Suprapubic skin (tissue), 4 donors: ENCODE measurements at regions not wholly inside any gene's neighbourhood (a gene's known extent, or its start where the extent isn't known, plus 50 kb on each side); places are given as distances from the start of the nearest gene placed in this dataset.

Experiments used
- DNase-seq, 2 donors: peaks; one replicate each; pipeline ENCODE4 v3.0.0-alpha.2; 2019; ENCODE audit warnings: low spot score in 2 of 2
- H3K27ac ChIP-seq: fragments of 200-600 bp; sonication (generic); one replicate; pipeline ENCODE4 v1.5.1; 2019
- H3K27me3 ChIP-seq: fragments of 200-600 bp; sonication (generic); one replicate; pipeline ENCODE4 v1.5.1; 2019
- H3K36me3 ChIP-seq: fragments of 200-600 bp; sonication (generic); one replicate; pipeline ENCODE4 v1.5.1; 2019
- H3K4me1 ChIP-seq: fragments of 200-600 bp; sonication (generic); one replicate; pipeline ENCODE4 v1.5.1; 2019
- H3K4me3 ChIP-seq: fragments of 200-600 bp; sonication (generic); one replicate; pipeline ENCODE4 v1.5.1; 2019; ENCODE audit warnings: mild to moderate bottlenecking
- H3K9me3 ChIP-seq: fragments of 200-600 bp; sonication (generic); one replicate; pipeline ENCODE4 v1.5.1; 2019
- EP300 ChIP-seq: sonication (generic); formaldehyde crosslinking; IDR thresholded peaks from one replicate; pipeline ENCODE4 v1.6.1; 2017; ENCODE audit warnings: antibody characterized with exemption
- POLR2A ChIP-seq, 2 donors: fragments of 450-650 bp; IDR thresholded peaks; one replicate each; pipeline ENCODE4 v1.6.1; 2017; ENCODE audit warnings: antibody characterized with exemption in 2 of 2, mild to moderate bottlenecking in 2 of 2, moderate library complexity in 2 of 2
- POLR2AphosphoS5 ChIP-seq, 3 donors: sonication (generic); formaldehyde crosslinking; IDR thresholded peaks; one replicate each; pipeline ENCODE4 v1.6.1; 2017; ENCODE audit warnings: antibody characterized with exemption in 3 of 3
- WGBS: methylation state at CpG from one replicate; pipeline ENCODE4 v1.1.5; 2018; 5-methylcytosine and 5-hydroxymethylcytosine counted together
- TF ChIP-seq, protein P1 (sequence below), 2 donors: fragments of 200-600 bp in 1 of 2; fragments of 450-650 bp in 1 of 2; sonication (generic) in 1 of 2; IDR thresholded peaks; one replicate each; pipeline ENCODE4 v1.5.1; 2016 to 2019; ENCODE audit warnings: antibody characterized with exemption in 2 of 2, mild to moderate bottlenecking in 1 of 2, moderate library complexity in 1 of 2

DNA sequence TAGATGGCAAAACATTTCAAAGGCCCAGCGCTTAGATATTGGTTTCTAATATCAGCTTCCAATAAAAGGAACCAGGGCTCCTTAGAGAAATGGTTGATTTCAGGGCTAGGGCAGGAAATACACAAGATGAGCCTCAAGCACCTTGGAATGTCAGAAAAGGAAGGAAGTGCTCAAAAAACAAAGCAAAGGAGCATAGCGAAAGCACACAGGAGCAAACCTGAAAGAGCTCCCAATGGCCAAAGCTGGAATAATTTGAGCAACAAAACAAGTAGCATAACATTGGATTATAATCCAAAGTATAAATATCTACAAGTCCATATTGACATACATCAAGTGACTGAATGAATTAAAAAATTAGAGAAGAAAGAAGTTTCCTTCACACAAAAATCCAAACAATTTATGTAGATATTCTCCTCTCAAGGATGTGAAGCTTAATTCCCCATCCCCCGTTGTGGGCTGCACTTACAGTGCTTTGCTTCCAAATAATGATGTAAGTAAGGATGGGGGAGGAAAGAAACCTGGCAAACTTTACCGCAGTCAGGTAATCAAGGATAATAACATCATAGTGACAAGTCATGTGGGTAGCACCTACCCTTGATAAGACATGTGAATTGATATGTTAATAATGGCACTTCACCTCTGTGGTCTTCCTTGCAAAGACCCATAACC, 132.9 kb upstream of the DST start:
- 81% methylated on average over 4 of the region's 4 CpGs for WGBS

GRCh38 chr6:56772737-56773184, 130.1 kb upstream of the DST start:
- no peaks in the 10 kb centered on the region for H3K4me1 ChIP-seq
- no peaks in the 10 kb centered on the region for H3K27me3 ChIP-seq
- 64% methylated on average over 1 of the region's 1 CpG for WGBS
- TF ChIP-seq, protein P1, sequence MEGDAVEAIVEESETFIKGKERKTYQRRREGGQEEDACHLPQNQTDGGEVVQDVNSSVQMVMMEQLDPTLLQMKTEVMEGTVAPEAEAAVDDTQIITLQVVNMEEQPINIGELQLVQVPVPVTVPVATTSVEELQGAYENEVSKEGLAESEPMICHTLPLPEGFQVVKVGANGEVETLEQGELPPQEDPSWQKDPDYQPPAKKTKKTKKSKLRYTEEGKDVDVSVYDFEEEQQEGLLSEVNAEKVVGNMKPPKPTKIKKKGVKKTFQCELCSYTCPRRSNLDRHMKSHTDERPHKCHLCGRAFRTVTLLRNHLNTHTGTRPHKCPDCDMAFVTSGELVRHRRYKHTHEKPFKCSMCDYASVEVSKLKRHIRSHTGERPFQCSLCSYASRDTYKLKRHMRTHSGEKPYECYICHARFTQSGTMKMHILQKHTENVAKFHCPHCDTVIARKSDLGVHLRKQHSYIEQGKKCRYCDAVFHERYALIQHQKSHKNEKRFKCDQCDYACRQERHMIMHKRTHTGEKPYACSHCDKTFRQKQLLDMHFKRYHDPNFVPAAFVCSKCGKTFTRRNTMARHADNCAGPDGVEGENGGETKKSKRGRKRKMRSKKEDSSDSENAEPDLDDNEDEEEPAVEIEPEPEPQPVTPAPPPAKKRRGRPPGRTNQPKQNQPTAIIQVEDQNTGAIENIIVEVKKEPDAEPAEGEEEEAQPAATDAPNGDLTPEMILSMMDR (IDR thresholded peaks at IDR 0.05), result no peak
- no peak for TF ChIP-seq POLR2AphosphoS5 (IDR thresholded peaks at IDR 0.05)
- no peak for TF ChIP-seq POLR2A (IDR thresholded peaks at IDR 0.05)
- no peak for TF ChIP-seq EP300
- DNase-seq, result no peak
- no peak overlapping the region for H3K4me3 ChIP-seq
- H3K9me3 ChIP-seq, result no peaks in the 10 kb centered on the region
- H3K36me3 ChIP-seq, result no peaks in the 10 kb centered on the region
- H3K27ac ChIP-seq, result peak overlapping the region; percentile 28

More for the DNA sequence above, 132.9 kb upstream of the DST start:
- Histone ChIP-seq H3K27ac (no peak overlapping the region), H3K4me1 (no peaks in the 10 kb centered on the region), H3K9me3 (no peaks in the 10 kb centered on the region), H3K27me3 (no peaks in the 10 kb centered on the region), H3K36me3 (no peaks in the 10 kb centered on the region), H3K4me3 (no peak overlapping the region)
- TF ChIP-seq POLR2A (IDR thresholded peaks at IDR 0.05) (no peak), POLR2AphosphoS5 (IDR thresholded peaks at IDR 0.05) (no peak), EP300 (no peak)
- TF ChIP-seq, protein P1 (IDR thresholded peaks at IDR 0.05), result no peak
- no peak for DNase-seq

DNA sequence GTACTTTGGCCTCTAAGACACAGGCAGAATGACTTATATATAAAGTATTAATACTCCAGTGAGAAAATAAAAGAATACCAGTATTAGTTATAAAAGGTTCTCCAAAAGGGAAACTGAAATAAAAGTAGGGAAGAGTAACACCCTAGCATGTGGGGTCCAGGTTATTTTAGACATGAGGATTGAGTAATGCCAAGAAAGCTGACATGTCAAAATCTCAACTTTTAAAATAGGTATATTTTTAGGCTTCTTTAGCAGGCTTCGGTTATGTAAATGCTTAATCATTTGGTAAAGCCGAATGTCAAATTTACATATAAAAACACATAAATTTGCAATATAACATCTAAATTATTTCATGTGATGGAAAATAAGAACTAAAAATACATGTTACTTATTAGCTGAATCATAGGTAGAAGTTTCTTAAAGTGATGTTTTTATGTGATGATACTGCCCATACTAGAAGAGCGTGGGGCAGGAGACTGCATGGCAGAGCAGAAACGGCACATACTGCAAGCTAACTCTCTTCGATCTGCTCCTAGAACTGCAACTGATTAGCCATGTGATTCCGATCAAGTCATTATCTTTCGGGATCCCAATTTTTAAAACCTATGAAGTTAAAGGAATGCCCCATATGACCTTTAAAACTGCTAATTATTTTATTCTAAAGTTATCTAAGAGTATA, 129.4 kb upstream of the DST start:
- TF ChIP-seq POLR2AphosphoS5 (IDR thresholded peaks at IDR 0.05) (no peak), POLR2A (IDR thresholded peaks at IDR 0.05) (no peak), EP300 (no peak)
- TF ChIP-seq, protein P1 (IDR thresholded peaks at IDR 0.05), result no peak
- no peaks in the 10 kb centered on the region for H3K4me1 ChIP-seq
- H3K9me3 ChIP-seq, result no peaks in the 10 kb centered on the region
- H3K27ac ChIP-seq, result no peak overlapping the region
- DNase-seq, result no peak
- no peaks in the 10 kb centered on the region for H3K27me3 ChIP-seq
- no peak overlapping the region for H3K4me3 ChIP-seq
- H3K36me3 ChIP-seq, result no peaks in the 10 kb centered on the region
- 79% methylated on average over 7 of the region's 7 CpGs for WGBS

GRCh38 chr6:56771189-56771588, 128.5 kb upstream of the DST start:
- H3K36me3 ChIP-seq, result no peaks in the 10 kb centered on the region
- H3K27me3 ChIP-seq, result no peaks in the 10 kb centered on the region
- DNase-seq, result no peak
- TF ChIP-seq POLR2A (IDR thresholded peaks at IDR 0.05) (no peak), EP300 (no peak), POLR2AphosphoS5 (IDR thresholded peaks at IDR 0.05) (no peak)
- TF ChIP-seq, protein P1 (IDR thresholded peaks at IDR 0.05), result no peak
- no peaks in the 10 kb centered on the region for H3K4me1 ChIP-seq
- no peak overlapping the region for H3K4me3 ChIP-seq
- H3K27ac ChIP-seq, result no peak overlapping the region
- no peaks in the 10 kb centered on the region for H3K9me3 ChIP-seq

- H3K4me3 ChIP-seq, result no peak overlapping the region
- no peak overlapping the region for H3K27ac ChIP-seq
- DNase-seq, result no peak
- no peaks in the 10 kb centered on the region for H3K36me3 ChIP-seq
- H3K4me1 ChIP-seq, result peaks cover 6% of the 10 kb centered on the region
- 74% methylated on average over 2 of the region's 2 CpGs for WGBS
- TF ChIP-seq, protein P1 (IDR thresholded peaks at IDR 0.05), result no peak
- no peak for TF ChIP-seq POLR2AphosphoS5 (IDR thresholded peaks at IDR 0.05)
- no peak for TF ChIP-seq POLR2A (IDR thresholded peaks at IDR 0.05)
- TF ChIP-seq EP300, result no peak
- H3K9me3 ChIP-seq, result no peaks in the 10 kb centered on the region
- no peaks in the 10 kb centered on the region for H3K27me3 ChIP-seq
These were observed 127.4 kb upstream of the DST start for GRCh38 chr6:56770011-56770520.
